ENCODE measurements at regions not wholly inside any gene's neighbourhood (a gene's known extent, or its start where the extent isn't known, plus 50 kb on each side); places are given as distances from the start of the nearest gene placed in this dataset.

DNA sequence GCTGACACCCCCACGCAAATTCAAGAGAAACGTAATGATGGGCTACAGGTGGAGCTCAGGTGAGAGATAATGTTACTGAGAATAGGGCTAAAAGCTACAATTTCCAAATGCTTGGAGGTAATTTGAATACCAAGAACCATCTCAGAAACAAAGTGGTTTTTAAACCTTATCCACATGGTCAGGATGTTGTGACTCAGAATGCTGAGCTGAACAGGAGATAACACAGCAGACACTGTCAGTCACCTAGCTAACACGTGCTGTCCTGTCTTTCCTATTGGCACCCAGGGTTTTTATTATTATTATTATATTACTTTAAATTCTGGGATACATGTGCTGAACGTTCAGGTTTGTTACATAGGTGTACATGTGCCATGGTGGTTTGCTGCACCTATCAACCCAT is 233.0 kb upstream of the MAF start:
- DNase-seq (ENCODE audit: low spot score): no peak

DNA sequence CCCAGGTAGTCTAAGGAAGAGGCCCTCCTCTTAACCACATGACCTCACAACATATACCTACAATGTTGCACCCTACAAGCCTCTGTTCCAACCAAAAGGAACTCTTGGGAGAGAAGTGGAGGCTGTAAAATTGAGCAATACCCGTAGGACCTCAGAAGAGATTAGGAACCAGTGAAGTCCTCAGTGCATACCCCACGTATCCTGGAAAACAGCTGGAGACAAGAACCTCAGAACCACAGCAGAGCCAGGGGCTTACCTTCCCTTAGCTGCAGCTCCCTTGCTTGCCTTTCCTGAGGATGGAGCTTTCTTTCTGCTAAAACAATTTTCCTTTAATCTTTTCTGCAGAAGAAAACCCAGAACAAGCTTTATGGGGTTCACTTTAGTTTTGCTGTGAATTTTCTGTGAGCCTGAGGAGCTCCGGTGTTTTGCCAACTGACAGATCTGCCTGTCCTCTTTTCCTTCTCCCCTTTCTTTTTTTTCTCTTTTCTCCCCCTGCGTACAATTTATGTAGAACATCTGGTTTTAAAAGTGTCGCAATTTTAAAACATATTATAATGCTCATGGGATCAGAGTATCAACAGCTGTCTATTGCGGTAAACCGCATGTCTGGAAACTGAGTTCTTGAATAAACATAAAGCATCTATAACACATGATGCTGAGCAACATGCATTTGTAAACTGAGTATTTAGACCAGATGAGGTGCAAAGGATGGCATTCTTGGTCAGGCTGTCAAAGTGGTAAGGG is 226.4 kb upstream of the MAF start:
- no peak for DNase-seq (ENCODE audit: low spot score)

DNA sequence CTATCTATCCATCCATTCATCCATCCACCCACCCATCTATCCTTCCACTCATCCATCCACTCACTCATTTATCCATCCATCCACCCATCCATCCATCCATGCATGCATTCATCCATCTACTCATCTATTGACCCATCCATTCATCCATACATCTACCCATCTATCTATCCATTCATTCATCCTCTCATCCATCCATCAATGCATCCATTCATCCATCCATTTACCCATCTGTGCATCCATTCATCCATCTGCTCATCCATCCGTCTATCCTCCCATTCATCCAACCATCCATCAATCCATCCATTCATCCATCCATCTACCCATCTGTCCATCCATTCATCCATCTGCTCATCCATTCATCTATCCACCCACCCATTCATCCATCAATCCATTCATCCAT is 224.5 kb upstream of the MAF start:
- DNase-seq (ENCODE audit: low spot score): no peak

DNA sequence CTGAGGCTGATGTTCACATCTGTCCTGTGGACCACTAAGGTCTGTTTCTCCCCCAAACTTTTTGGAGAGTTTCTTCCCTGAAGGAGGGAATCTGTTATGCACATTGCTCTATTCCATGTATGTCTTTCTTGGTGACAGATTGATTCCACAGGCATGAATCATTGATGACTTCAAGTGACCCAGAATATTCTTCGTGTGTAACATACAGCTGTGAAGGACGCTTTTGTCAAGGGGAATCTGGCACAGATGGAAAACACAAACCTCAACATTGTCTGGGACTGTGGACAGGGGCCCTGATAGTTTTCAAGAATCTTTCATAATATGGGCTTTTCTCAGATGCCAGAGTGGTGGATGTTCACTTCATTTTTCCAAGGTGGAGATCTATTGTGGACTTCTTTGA is 223.1 kb upstream of the MAF start:
- no peak for DNase-seq (ENCODE audit: low spot score)

DNA sequence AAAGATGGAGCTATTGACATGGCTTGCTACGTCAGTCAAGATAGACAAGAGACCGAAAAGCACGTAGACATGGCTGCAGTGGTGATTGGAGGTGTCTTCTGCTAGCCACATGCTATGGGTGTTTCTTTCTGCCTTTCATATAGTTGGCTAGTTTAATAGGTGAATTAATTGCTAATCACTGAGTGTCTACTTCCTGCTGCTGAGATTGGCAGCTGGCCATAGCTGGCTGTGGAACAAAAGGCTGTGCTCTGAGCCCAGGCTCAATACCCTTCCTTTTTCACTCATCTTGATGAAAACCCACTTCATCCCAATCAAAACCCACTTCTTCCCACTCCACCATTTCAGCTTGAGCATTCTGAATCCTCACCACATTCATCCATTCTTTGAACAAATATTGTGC is 221.4 kb upstream of the MAF start:
- DNase-seq (ENCODE audit: low spot score): no peak

DNA sequence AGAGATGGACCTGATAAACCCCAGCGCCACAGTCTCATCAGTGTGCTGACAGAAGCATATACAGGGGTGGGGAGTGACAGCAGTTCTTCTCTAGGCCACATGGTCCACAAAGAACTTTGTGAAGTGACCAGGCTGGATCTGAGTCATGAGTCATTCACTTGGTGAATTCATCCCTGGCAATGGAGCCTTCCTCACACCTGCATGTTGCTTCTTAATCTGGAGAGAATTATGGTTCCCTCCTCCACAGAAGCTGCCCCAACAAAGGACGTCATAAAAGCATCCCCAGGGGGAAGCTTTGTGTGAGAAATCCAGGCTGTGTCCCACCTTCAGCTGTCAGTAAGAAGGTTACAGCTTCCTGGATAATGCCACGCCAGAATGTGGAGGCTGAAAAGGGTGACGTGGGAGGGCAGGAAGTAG is 215.6 kb upstream of the MAF start:
- DNase-seq (ENCODE audit: low spot score): no peak

DNA sequence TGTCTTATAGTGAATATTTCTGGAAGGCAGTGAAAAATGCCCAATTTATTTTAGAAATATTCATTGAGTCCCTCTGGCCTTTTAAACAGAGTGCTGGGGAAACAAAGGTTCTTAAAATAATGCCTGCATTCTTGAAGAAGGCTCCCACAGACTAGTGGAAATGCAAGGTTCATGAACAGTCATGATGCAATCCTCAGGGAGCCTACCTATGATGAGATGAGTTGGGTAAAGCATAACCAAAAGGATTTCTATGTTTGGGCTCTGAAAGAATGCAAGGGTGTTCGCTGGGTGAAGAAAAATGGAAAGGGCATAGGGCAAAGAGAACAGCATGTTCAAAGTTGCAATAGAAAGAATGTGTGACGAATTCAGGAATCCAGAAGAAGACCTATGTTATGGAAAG is 214.5 kb upstream of the MAF start:
- no peak for DNase-seq (ENCODE audit: low spot score)

DNA sequence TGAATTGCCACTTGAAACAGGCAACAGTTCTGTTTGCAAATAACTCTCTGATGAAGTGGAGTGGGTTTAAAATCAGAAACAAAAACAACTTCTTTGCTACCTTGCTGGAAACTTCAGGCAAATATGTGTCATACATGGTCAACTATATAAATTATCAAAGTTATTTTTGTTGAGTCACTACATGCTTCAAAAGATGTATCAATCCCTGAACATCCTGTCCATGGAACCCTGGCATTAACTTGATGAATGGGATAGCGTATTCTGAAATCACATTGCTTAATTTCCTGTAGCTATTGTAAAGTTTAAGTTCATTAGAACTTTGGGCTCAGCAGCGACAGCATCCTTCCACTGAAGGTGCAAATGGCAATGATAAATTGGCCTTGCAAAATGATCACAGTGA is 213.6 kb upstream of the MAF start:
- DNase-seq (ENCODE audit: low spot score): no peak

DNA sequence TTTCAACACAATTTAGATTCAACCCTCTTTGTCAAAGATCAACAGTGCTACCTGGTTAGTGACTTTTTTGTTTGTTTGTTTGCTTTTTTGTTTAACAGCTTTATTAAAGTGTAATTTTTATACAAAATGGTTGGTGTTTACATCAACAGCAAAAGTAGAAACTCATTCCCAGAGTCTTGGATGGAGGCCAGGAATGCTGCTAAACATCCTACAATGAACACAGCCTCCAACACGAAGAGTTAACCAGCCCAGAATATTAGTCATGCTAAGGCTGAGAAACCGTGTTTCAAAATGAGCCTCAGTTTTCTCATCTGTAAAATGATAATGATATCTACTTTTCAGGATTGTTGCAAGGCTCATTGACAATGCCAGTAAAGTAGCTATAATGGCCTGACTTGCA is 211.0 kb upstream of the MAF start:
- no peak for DNase-seq (ENCODE audit: low spot score)

DNA sequence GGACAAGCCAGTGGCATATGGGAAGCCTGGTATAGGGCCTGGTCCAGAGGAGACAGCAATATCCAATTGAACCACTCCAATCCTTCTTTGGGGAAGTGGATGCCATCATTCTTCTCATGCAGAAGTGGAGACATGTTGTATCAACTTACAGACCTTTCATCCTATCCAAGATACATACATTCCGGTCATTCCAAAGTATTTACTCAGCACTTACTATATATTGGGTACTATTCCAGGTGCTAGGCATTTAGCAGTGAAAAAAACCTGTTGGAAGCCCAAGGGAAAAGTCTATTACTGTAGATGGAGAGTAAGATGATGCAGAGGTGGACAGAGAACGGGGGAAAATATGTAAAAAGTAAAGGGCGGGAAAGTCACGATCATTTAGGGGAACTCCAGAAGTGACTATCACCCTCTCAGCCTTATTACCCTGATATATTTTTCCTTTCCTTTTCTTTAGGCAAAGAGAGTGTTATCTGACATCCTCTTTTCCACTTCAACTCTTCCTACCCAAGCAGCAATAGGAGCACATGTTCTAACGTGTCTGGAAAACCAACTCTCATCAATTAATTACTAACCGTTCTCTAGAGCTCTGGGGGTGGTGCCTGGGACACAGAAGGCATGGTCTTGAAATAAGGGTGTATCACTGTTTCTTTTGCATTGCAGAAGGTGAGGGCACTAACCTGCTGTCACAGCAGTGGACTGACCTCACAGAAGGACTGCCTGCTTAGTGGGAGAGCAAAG is 210.1 kb upstream of the MAF start:
- DNase-seq (ENCODE audit: low spot score): peak; percentile 37

DNA sequence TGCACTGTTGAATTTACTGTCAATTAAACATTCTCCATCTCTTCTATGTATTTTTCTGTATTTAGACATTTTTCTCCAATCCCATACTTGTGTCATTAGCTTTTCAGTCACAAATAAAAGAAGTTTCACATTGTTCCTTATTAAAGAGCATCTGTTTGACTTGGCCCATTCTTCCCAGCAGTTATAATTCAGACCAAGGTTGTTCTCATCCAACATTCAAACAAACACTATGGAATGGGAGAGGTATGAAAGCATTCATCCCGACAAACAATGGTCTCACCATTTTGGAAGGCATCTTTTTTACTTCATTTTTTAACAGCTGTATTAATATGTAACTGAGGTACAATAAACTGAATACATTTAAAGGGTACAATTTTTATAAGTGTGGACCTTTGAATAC is 208.8 kb upstream of the MAF start:
- no peak for DNase-seq (ENCODE audit: low spot score)

DNA sequence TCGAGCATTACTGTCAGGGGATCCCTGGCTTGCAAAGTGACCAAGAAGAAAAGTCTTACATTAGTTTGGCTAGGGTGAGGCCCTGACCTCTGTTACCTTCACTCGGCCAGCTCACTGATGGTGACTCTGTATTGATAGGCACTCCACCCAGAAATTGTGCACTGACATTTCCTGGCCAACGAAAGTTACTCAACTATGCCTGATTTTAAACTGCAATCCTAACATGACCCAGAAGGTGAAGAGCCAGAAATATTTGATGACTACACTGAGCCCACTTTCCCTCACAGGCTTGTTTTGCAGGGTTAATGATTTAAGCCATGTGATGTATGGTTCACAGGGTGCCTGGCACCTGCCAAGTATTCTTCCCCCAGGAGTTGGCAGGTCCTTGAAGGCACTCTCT is 208.2 kb upstream of the MAF start:
- DNase-seq (ENCODE audit: low spot score): no peak

DNA sequence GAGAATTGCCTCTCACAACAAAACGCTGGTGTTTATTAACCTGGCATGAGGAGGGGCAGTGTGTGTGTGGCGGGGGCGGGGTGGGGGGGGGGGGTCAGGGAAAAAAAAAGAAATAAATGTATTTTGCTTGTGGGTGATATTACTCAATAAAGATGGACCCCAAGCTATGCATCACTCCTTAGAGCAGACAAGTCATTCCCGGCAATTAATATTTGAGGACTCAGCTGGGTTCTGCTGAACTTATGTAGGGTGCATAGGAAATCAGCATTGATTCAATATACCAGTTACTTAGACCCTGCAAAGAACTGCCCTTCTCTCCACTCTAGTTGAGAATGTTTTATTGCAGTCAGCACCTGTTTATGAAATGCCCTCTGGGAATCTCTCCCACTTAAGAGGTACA is 206.2 kb upstream of the MAF start:
- no peak for DNase-seq (ENCODE audit: low spot score)

DNA sequence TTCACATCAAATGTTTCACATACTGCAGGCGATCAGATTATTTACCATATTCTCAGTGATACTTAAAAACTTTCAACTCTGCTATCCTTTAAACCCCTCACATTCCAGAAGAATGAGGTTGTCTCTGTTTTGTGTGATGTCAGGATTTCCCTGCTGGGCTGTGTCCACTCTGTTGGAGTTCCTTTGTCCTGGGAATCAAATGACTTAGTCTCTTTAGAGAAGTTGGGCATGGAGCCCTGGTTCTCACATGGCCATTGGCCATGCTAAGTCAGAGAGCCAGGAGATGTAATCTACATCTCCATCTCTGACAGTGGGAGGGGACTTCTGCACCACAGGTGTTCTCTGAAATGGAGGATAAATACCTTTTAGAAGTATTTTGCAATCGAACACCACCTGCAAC is 205.1 kb upstream of the MAF start:
- DNase-seq (ENCODE audit: low spot score): no peak

DNA sequence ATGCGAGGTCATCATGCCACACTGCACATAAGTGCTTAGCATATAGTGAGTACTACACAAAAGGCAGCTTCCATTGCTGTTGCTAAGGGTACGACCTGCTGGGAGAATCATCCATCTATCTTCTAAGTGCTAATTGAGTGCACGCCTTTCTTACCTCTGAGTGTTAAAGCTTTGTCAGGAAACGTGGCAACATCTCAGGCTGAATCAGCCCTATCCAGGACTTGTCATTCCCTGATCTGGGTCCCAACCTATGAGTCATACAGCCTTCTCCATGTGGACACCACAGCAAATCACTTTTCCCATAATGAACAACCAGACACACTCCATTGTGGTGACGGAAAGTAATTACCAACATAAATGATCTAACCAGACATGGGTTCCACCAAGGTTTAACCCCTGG is 201.1 kb upstream of the MAF start:
- peak; percentile 26 for DNase-seq (ENCODE audit: low spot score)

DNA sequence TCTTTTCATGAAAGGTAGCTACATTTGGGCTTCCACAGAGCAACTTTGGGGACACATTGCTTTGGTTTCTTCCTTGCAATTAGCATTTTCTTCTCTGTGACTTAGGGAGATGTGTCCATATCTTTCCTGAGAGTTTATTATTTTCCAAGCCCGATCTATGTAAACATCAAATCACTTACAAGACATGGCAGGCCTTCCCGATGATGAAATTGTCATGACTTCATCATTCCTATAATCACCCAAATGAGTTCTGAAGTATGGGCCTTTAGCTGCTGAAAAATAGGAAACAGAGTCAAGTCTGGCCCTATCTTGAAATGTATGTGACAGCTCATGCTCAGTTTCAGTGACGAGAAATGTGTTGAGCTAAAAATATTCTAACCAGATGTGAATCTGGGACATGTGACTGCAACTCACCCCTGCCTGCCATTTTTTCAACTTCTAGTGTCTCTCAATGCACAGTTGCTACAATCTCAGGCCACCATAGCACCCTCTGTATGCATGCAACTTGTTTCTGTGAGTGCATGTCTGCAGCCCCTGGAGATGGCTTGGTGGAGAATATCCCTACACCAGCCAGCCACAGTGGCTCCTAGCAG is 199.6 kb upstream of the MAF start:
- DNase-seq (ENCODE audit: low spot score): no peak

DNA sequence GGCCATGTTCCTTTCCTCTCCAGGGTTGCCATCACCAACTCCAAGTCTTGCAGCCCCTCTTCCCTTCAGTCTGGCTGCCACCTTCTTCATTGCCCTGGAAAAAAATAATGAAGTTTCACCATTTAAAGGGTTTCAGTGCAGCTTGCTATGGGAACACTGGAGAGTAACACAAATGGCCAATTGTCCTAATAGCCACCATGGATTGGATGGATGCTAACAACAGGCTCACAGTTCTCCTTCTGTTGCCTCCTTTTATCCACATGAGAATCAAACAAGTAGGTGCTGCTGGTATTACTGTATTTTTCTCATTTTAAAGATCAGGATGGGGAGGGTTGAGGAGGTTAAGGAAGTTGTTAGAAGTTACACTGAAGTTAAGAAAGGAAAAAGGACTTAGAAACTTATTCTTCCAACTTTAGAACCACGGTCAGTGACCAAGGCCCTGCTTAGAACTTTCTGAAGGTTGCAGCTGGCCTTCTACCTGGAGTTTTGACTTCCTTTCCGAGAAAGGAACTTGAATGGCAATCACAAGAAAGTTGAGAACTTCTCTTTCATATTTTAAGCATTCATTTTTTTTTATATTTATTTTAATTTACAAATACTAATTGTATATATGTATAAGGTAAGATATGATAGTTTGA is 198.0 kb upstream of the MAF start:
- no peak for DNase-seq (ENCODE audit: low spot score)

DNA sequence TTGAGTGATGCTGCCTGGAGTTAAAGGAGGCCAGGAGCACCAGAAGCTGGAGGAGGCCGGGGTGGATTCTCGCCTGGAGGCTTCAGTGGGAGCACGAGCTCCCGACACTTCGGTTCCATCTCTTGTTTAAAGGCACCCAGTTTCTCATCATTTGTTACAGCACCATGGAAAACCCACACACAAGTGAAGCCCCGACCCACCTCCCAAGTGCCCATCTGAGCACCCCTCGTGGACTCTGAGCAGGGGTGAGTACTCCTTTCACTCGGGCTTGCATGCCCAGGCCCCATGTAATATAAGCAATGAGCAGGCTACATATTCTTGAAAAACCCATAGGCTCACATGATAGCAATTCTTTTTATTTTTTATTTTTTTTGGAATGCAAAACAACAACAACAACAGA is 196.9 kb upstream of the MAF start:
- no peak for DNase-seq (ENCODE audit: low spot score)

DNA sequence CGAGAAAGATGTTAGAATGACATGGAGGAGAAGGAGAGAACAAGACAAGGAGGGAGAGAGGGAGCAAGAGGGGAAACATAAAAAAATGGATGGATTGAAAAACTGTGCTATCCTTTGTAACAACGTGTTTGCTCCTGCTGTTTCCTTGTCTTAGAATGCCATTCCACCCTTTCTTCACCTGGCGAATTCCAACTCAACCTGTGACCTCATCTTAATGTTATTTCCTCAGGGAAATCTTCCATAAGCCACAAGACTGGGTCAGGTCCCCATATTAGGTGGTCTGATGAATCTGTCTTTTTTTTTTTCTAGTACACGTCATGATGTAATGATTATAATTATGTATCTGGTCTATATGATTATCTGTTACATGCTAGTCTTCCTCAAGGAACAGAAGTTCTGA is 195.0 kb upstream of the MAF start:
- DNase-seq (ENCODE audit: low spot score): no peak

DNA sequence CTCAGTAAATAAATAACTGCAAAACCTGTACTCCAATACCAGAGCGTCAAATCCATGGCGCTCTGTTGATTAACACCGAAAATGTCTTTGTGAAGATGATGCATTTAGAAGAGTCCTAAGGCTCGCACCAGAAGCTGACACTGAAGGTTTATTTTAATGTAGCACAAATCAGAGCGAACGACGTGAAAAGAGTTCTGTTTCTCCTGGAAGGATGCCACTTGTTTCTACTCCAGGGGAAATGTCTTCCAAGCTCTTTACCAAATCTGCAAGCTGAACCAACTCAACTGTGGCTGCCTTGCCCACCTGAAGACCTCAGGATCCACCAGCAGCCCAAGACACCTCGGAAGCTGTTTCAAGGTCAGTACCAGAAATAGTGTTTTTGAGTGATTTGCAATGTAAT is 194.4 kb upstream of the MAF start:
- DNase-seq (ENCODE audit: low spot score): no peak

DNA sequence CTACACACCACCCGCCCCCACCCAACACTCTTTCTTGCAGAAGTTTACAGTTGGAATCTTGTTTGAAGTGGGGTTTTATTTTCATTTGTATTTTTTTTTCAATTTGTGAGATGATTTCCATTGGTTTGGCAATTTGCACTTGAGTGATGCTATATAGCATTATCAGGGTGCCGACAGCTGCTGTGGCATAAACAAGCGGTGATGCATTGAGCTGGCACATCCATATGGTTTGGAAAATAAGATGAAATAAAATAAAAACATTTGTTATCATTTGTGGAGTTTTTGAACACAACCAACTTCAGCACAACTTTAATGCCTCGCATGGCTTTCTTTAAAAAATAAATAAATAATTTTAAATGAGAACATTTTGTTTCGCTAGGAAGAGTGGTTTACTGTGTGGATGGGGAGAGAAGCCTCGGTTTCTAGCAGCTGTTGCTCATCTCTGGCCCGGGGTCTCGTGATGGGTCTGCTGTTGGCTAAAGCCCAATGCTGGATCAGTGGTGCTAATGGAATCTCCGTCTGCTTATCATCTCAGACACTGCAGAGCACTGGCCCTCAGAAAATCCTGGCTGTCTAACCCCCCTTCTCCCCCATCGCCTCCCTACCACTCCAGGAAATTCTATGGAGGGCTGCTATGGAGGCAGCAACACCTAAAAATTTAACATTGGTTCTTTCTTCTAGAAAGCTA is 192.3 kb upstream of the MAF start:
- no peak for DNase-seq (ENCODE audit: low spot score)

DNA sequence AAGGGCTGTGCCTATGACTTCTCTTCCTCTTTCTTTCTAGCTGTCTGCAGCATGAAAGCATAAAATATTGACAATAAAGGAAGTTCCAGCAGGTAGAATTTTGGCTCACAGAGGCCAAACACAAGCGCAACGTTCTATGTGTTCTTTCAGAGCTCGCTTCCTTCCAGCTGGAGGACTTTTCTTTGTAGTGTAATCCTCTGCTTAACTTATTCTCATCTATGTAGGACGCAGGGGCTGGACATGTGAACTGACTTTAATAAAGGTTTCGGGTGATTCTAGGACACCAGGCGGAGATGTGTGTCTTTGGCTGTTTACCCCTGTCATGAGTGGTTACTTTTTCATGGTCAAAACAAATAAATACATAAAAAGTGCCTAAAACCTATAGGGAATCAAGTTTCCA is 191.5 kb upstream of the MAF start:
- DNase-seq (ENCODE audit: low spot score): no peak

DNA sequence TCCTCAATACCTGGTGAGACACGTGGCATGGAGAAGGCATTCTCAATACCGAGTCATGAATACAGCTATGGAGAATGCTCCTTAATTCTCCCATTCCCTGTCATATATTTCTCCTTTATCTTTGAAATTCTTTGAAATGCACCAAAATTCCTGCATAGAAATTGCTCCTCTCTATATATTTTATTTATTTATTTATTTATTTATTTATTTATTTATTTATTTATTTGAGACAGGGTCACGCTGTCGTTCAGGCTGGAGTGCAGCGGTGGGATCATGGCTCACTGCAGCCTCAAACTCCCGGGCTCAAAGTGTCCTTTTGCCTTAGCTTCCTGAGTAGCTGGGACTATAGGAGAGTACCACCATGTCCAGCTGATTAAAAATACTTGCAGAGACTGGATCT is 190.3 kb upstream of the MAF start:
- DNase-seq (ENCODE audit: low spot score): no peak
